OCI-LY7 (cell line): ENCODE measurements at regions not wholly inside any gene's neighbourhood (a gene's known extent, or its start where the extent isn't known, plus 50 kb on each side); places are given as distances from the start of the nearest gene placed in this dataset.

Experiments
- BruUV-seq: library from RNA; stranded (reverse); fragments of 400-500 nt; replicated peaks from 2 replicates; lab custom pipeline; 2021; lab: Mats Ljungman, UMichigan
- CTCF ChIA-PET: fragments of 300-600 bp; sonication (Branson Sonifier 250); formaldehyde crosslinking; loops from one replicate; lab custom pipeline; 2022; ENCODE audit warnings: antibody characterized with exemption; ENCODE audit not compliant: unreplicated experiment; lab: Charles Lee
- POLR2A ChIA-PET: fragments of 300-600 bp; sonication (Branson Sonifier 250); formaldehyde crosslinking; loops from one replicate; lab custom pipeline; 2022; ENCODE audit warnings: antibody characterized with exemption; lab: Charles Lee
- DNase-seq: peaks from one replicate; pipeline ENCODE4 v3.0.0-alpha.2; 2015; ENCODE audit warnings: low spot score
- H2AFZ ChIP-seq: fragments of 200-600 bp; sonication (generic), shearing (Covaris generic); 2 replicates; pipeline ENCODE4 v1.6.1; 2014; ENCODE audit warnings: mild to moderate bottlenecking, antibody characterized with exemption, low read length, moderate library complexity
- H3K27ac ChIP-seq: fragments of 200-600 bp; sonication (generic); 2 replicates; pipeline ENCODE4 v1.5.1; 2014; ENCODE audit warnings: mixed run types, low read depth, mild to moderate bottlenecking, moderate library complexity, low read length, inconsistent platforms; ENCODE audit not compliant: poor library complexity, severe bottlenecking
- H3K36me3 ChIP-seq: fragments of 200-600 bp; sonication (generic); 2 replicates; pipeline ENCODE4 v1.6.1; 2014; ENCODE audit warnings: mild to moderate bottlenecking, antibody characterized with exemption, low read length, moderate library complexity, mixed read lengths; ENCODE audit not compliant: insufficient read depth
- H3K4me1 ChIP-seq: fragments of 200-600 bp; sonication (generic); 2 replicates; pipeline ENCODE4 v1.5.1; 2014; ENCODE audit warnings: mild to moderate bottlenecking, low read length; ENCODE audit not compliant: insufficient read depth, poor library complexity, severe bottlenecking
- H3K4me2 ChIP-seq: fragments of 200-600 bp; sonication (generic); 2 replicates; pipeline ENCODE4 v1.6.1; 2014; ENCODE audit warnings: mild to moderate bottlenecking, low read length
- H3K4me3 ChIP-seq: fragments of 200-600 bp; sonication (generic); 2 replicates; pipeline ENCODE4 v1.5.1; 2014; ENCODE audit warnings: mild to moderate bottlenecking, low read depth, low read length; ENCODE audit not compliant: poor library complexity, severe bottlenecking
- H3K79me2 ChIP-seq: fragments of 200-600 bp; sonication (generic); 2 replicates; pipeline ENCODE4 v1.6.1; 2016; ENCODE audit warnings: low read depth, mild to moderate bottlenecking, low read length, moderate library complexity, mixed read lengths; ENCODE audit not compliant: insufficient read depth
- H3K9me2 ChIP-seq: fragments of 200-600 bp; sonication (generic); 2 replicates; pipeline ENCODE4 v1.6.1; 2016; ENCODE audit warnings: mild to moderate bottlenecking, low read length, mixed read lengths; ENCODE audit not compliant: insufficient read depth
- H3K9me3 ChIP-seq: fragments of 200-600 bp; sonication (generic); 2 replicates; pipeline ENCODE4 v1.6.1; 2014; ENCODE audit warnings: mild to moderate bottlenecking, mixed run types, low read length, mixed read lengths
- H4K20me1 ChIP-seq: fragments of 200-600 bp; sonication (generic); 2 replicates; pipeline ENCODE4 v1.6.1; 2014; ENCODE audit warnings: mild to moderate bottlenecking, antibody characterized with exemption, low read length, moderate library complexity, mixed read lengths; ENCODE audit not compliant: insufficient read depth
- CTCF ChIP-seq: fragments of 200-600 bp; sonication (generic); conservative IDR thresholded peaks from 2 replicates; pipeline ENCODE4 v1.5.1; 2014; ENCODE audit warnings: mild to moderate bottlenecking, antibody characterized with exemption, low read length, moderate library complexity, mixed read lengths
- EZH2phosphoT487 ChIP-seq: fragments of 200-600 bp; sonication (generic); IDR thresholded peaks from 2 replicates; pipeline ENCODE4 v1.6.1; 2018; ENCODE audit warnings: low read depth, borderline replicate concordance, mild to moderate bottlenecking, mixed run types, antibody characterized with exemption, low read length, moderate library complexity, mixed read lengths
- intact Hi-C: fragments of 100-400 bp; cut with micrococcal nuclease; formaldehyde crosslinking; loops from one replicate; pipeline ENCODE4 v1.10.0; 2022; ENCODE audit not compliant: unreplicated experiment

DNA sequence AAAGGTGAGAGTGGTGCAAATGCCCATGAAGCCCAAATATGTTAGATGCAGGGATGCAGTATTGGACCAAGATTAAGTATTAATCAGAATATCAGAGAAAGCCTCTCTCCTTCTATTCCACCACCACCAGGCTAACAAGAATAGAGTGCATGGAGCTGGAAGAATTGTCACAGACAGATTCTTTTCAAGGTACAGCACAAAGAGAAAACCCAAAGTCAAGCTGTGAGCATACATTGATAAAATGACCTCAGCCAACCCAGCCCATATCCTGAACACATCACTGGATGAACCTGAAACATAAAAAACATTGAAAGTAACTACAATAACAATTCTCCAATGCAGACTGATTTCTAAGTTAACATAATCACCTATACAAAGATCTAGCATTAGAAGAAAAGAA is 445.7 kb upstream of the NETO1 start:
- intact Hi-C loops, result no loop called here
- Histone ChIP-seq H2AFZ (no peak overlapping the region), H3K36me3 (no peaks in the 10 kb centered on the region), H4K20me1 (no peaks in the 10 kb centered on the region), H3K9me3 (no peaks in the 10 kb centered on the region), H3K4me1 (no peaks in the 10 kb centered on the region), H3K4me2 (no peak overlapping the region), H3K9me2 (no peaks in the 10 kb centered on the region), H3K27ac (no peak overlapping the region), H3K79me2 (no peaks in the 10 kb centered on the region), H3K4me3 (no peak overlapping the region)
- ChIA-PET CTCF (no interaction called here), POLR2A (no interaction called here)
- no TSS peak for BruUV-seq
- TF ChIP-seq CTCF (no peak), EZH2phosphoT487 (no peak)
- no peak for DNase-seq

DNA sequence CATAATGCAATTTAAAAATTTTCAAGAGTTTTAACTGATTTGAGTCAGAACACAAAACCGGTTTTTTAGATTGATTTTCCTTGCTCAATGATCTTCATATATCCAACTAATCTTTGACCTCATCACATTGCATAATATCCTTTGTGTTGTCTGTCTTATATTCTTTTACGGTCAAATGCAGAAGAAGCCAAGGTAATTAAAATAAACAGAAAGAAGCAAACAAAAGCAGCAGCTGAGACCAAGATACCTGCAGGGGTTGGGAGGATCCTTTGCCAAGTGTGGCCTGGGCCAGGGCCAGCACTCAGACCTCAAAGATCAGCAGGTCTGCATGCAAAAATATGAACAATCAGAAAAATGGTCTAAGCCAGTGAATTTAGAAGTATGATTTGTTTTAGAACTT is 428.9 kb upstream of the NETO1 start:
- H2AFZ ChIP-seq, result no peak overlapping the region
- H3K27ac ChIP-seq, result no peak overlapping the region
- H4K20me1 ChIP-seq, result no peaks in the 10 kb centered on the region
- no peaks in the 10 kb centered on the region for H3K4me1 ChIP-seq
- no peaks in the 10 kb centered on the region for H3K9me2 ChIP-seq
- no peak overlapping the region for H3K4me2 ChIP-seq
- CTCF ChIA-PET, result no interaction called here
- no peak overlapping the region for H3K4me3 ChIP-seq
- H3K79me2 ChIP-seq, result no peaks in the 10 kb centered on the region
- no peaks in the 10 kb centered on the region for H3K9me3 ChIP-seq
- POLR2A ChIA-PET, result no interaction called here
- DNase-seq, result no peak
- no TSS peak for BruUV-seq
- H3K36me3 ChIP-seq, result no peaks in the 10 kb centered on the region
- TF ChIP-seq CTCF (no peak), EZH2phosphoT487 (no peak)
- intact Hi-C loops, result no loop called here

DNA sequence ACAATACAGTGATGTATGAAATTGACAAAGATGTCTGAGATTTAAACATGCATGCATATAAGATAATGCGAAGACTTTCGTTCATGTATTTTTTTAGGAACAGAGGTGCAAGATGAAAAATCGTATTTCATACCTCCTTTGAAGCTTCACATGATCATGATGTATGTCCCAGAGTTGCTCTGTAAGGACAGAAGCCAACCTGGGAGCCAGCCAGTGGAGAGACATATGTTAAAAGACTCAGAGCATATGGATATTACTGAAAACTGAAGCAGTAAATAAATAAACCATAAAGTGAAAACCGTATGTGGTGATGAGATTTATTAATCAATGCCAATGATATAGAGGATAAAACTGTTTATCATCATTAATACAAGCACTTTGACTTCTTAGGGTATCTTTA is 424.4 kb upstream of the NETO1 start:
- H3K4me1 ChIP-seq, result no peaks in the 10 kb centered on the region
- no peak for DNase-seq
- TF ChIP-seq CTCF (no peak), EZH2phosphoT487 (no peak)
- POLR2A ChIA-PET, result interaction anchor here (0.6 kb wide), 1 partner anchor 38 kb away, joined by 3 read pairs; no protein-coding TSS in a partner anchor
- no peak overlapping the region for H3K4me3 ChIP-seq
- H4K20me1 ChIP-seq, result no peaks in the 10 kb centered on the region
- intact Hi-C loops, result no loop called here
- no peak overlapping the region for H3K4me2 ChIP-seq
- no peaks in the 10 kb centered on the region for H3K79me2 ChIP-seq
- no peak overlapping the region for H3K27ac ChIP-seq
- no peaks in the 10 kb centered on the region for H3K36me3 ChIP-seq
- BruUV-seq, result no TSS peak
- CTCF ChIA-PET, result no interaction called here
- H2AFZ ChIP-seq, result no peak overlapping the region
- H3K9me2 ChIP-seq, result no peaks in the 10 kb centered on the region
- H3K9me3 ChIP-seq, result no peaks in the 10 kb centered on the region
